ENCODE measurements at regions not wholly inside any gene's neighbourhood (a gene's known extent, or its start where the extent isn't known, plus 50 kb on each side); places are given as distances from the start of the nearest gene placed in this dataset.

DNA sequence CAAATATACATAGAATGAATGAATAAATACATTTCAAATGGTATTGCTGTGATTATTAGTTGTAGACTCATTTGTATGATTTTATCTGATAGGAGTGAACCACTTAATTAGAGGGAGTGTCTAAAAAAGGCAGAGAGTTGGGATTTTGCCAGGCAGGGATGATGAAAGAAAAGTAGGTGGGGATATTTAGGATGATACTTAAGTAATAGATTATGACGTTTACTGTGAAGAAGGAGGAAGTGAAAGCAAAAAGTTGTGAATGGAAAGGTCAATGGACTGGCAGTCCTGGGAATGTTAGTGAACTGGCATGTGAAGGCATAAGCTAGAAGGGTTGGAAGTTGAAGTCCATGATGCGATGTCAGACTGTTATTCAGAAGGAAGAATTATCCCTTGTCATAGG, 917.1 kb downstream of the RAPGEF2 start:
- ATAC-seq (no peak), DNase-seq (ENCODE audit: low read depth, low spot score) (no peak)
- no peaks in the 10 kb centered on the region for H4K20me1 ChIP-seq (ENCODE audit: insufficient read depth)
- RAD21 ChIA-PET (ENCODE audit: low non-redundant PET in 1 of 2, low total read pairs in 2 of 2, uncharacterized antibody in 2 of 2, unreplicated experiment in 2 of 2): no interaction called here
- no peak overlapping the region for H2AFZ ChIP-seq (ENCODE audit: low read depth, low read length, poor library complexity, severe bottlenecking)
- TF ChIP-seq TCF7L2 (IDR thresholded peaks at IDR 0.05; ENCODE audit: borderline replicate concordance, extremely low read depth, insufficient read depth, insufficient read length): no peak
- H3K4me1 ChIP-seq (ENCODE audit: control insufficient read depth in 1 of 2, insufficient read depth in 2 of 2, low read length in 2 of 2): no peaks in the 10 kb centered on the region
- intact Hi-C loops (cut with micrococcal nuclease): no loop called here
- H3K9ac ChIP-seq (ENCODE audit: low read length): no peak overlapping the region
- CTCF ChIA-PET: no interaction called here
- H3K4me3 ChIP-seq (replicated peaks in 1 of 2; ENCODE audit: low read depth in 1 of 2, low read length in 2 of 2): no peak overlapping the region
- no peaks in the 10 kb centered on the region for H3K79me2 ChIP-seq (ENCODE audit: insufficient read depth, low read length)
- no TSS peak for BruUV-seq (replicated peaks)
- H3K27ac ChIP-seq (ENCODE audit: low read depth, low read length): no peak overlapping the region
- POLR2A ChIA-PET: no interaction called here
- H3K9me2 ChIP-seq (ENCODE audit: insufficient read depth): no peaks in the 10 kb centered on the region
- no peaks in the 10 kb centered on the region for H3K27me3 ChIP-seq (ENCODE audit: insufficient read depth, low read length)
- no peaks in the 10 kb centered on the region for H3K9me3 ChIP-seq (ENCODE audit: control insufficient read depth in 1 of 2, insufficient read depth in 1 of 2, low read depth in 1 of 2, low read length in 2 of 2)
- H3K36me3 ChIP-seq (ENCODE audit: control insufficient read depth in 1 of 2, insufficient read depth in 2 of 2, low read length in 2 of 2): no peaks in the 10 kb centered on the region
- no peak overlapping the region for H3K4me2 ChIP-seq (ENCODE audit: low read length)

- ATAC-seq (no peak), DNase-seq (ENCODE audit: low read depth, low spot score) (no peak)
- H3K27me3 ChIP-seq (ENCODE audit: insufficient read depth, low read length): no peaks in the 10 kb centered on the region
- H4K20me1 ChIP-seq (ENCODE audit: insufficient read depth): no peaks in the 10 kb centered on the region
- no peak overlapping the region for H3K4me3 ChIP-seq (replicated peaks in 1 of 2; ENCODE audit: low read depth in 1 of 2, low read length in 2 of 2)
- H3K27ac ChIP-seq (ENCODE audit: low read depth, low read length): no peak overlapping the region
- no peaks in the 10 kb centered on the region for H3K79me2 ChIP-seq (ENCODE audit: insufficient read depth, low read length)
- intact Hi-C loops (cut with micrococcal nuclease): no loop called here
- POLR2A ChIA-PET: no interaction called here
- TF ChIP-seq, protein P1, sequence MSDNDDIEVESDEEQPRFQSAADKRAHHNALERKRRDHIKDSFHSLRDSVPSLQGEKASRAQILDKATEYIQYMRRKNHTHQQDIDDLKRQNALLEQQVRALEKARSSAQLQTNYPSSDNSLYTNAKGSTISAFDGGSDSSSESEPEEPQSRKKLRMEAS (IDR thresholded peaks at IDR 0.05): no peak
- TF ChIP-seq ELF1 (IDR thresholded peaks at IDR 0.05; ENCODE audit: borderline replicate concordance, low read depth): no peak
- TF ChIP-seq JUND (IDR thresholded peaks at IDR 0.05): no peak
- TF ChIP-seq SRF (IDR thresholded peaks at IDR 0.05; ENCODE audit: low read depth): no peak
- TF ChIP-seq YY1 (IDR thresholded peaks at IDR 0.05; ENCODE audit: extremely low read depth, insufficient replicate concordance, low read depth, low read length): no peak
- TF ChIP-seq SP1 (IDR thresholded peaks at IDR 0.05; ENCODE audit: low read depth): no peak
- no peaks in the 10 kb centered on the region for H3K9me3 ChIP-seq (ENCODE audit: control insufficient read depth in 1 of 2, insufficient read depth in 1 of 2, low read depth in 1 of 2, low read length in 2 of 2)
- H3K4me1 ChIP-seq (ENCODE audit: control insufficient read depth in 1 of 2, insufficient read depth in 2 of 2, low read length in 2 of 2): no peaks in the 10 kb centered on the region
- CTCF ChIA-PET: no interaction called here
- H3K36me3 ChIP-seq (ENCODE audit: control insufficient read depth in 1 of 2, insufficient read depth in 2 of 2, low read length in 2 of 2): no peaks in the 10 kb centered on the region
- BruUV-seq (replicated peaks): no TSS peak
- no peak overlapping the region for H2AFZ ChIP-seq (ENCODE audit: low read depth, low read length, poor library complexity, severe bottlenecking)
- H3K9ac ChIP-seq (ENCODE audit: low read length): no peak overlapping the region
- H3K4me2 ChIP-seq (ENCODE audit: low read length): no peak overlapping the region
- H3K9me2 ChIP-seq (ENCODE audit: insufficient read depth): no peaks in the 10 kb centered on the region
- RAD21 ChIA-PET (ENCODE audit: low non-redundant PET in 1 of 2, low total read pairs in 2 of 2, uncharacterized antibody in 2 of 2, unreplicated experiment in 2 of 2): no interaction called here
Measured at GRCh38 chr4:160020804-160021203, 917.9 kb downstream of the RAPGEF2 start.

Measured in HCT116 (cell line).